Neural cell (in vitro differentiated cells): ENCODE measurements at regions not wholly inside any gene's neighbourhood (a gene's known extent, or its start where the extent isn't known, plus 50 kb on each side); places are given as distances from the start of the nearest gene placed in this dataset.

Source experiments
- H2AFZ ChIP-seq: fragments of 200-600, 300-800 bp; sonication (generic), shearing (Covaris generic); 2 replicates; pipeline ENCODE4 v1.6.0; 2014; ENCODE audit warnings: low read depth, mild to moderate bottlenecking, antibody characterized with exemption, low read length, moderate library complexity
- H3F3A ChIP-seq: fragments of 200-600 bp; shearing (Covaris generic); 2 replicates; pipeline ENCODE4 v1.6.1; 2016; ENCODE audit warnings: mild to moderate bottlenecking, moderate library complexity, mixed read lengths, antibody characterized with exemption, low read length; ENCODE audit not compliant: insufficient read depth, poor library complexity, severe bottlenecking
- H3K27ac ChIP-seq: fragments of 200-600, 300-800 bp; sonication (generic), shearing (Covaris generic); 2 replicates; pipeline ENCODE4 v1.5.1; 2014; ENCODE audit warnings: mild to moderate bottlenecking, low read length, moderate library complexity
- H3K27me3 ChIP-seq: fragments of 300-800, 200-600 bp; sonication (generic), shearing (Covaris generic); 2 replicates; pipeline ENCODE4 v1.6.0; 2014; ENCODE audit warnings: mild to moderate bottlenecking, low read depth, low read length, moderate library complexity; ENCODE audit not compliant: insufficient read depth
- H3K36me3 ChIP-seq: fragments of 300-800, 200-600 bp; sonication (generic), shearing (Covaris generic); 2 replicates; pipeline ENCODE4 v1.5.1; 2014; ENCODE audit warnings: mild to moderate bottlenecking, antibody characterized with exemption, low read length, moderate library complexity; ENCODE audit not compliant: insufficient read depth
- H3K4me2 ChIP-seq: fragments of 300-800, 200-600 bp; sonication (generic), shearing (Covaris generic); 2 replicates; pipeline ENCODE4 v1.6.0; 2014; ENCODE audit warnings: mild to moderate bottlenecking, low read length
- H3K4me3 ChIP-seq: fragments of 300-800, 200-600 bp; sonication (generic), shearing (Covaris generic); 2 replicates; pipeline ENCODE4 v1.5.1; 2014; ENCODE audit warnings: mild to moderate bottlenecking, low read length, moderate library complexity
- H3K79me2 ChIP-seq: fragments of 200-600 bp; shearing (Covaris generic); replicated peaks from 2 replicates; pipeline ENCODE4 v1.6.0; 2014; ENCODE audit warnings: mild to moderate bottlenecking, low read length, moderate library complexity; ENCODE audit not compliant: insufficient read depth
- H3K9ac ChIP-seq: fragments of 300-800, 200-600 bp; sonication (generic), shearing (Covaris generic); 2 replicates; pipeline ENCODE4 v1.6.1; 2016; ENCODE audit warnings: mild to moderate bottlenecking, low read length, mixed read lengths
- H3K9me2 ChIP-seq: fragments of 200-600 bp; shearing (Covaris generic); 2 replicates; pipeline ENCODE4 v1.6.1; 2016; ENCODE audit warnings: mild to moderate bottlenecking, low read length, mixed read lengths; ENCODE audit not compliant: insufficient read depth
- H3K9me3 ChIP-seq: fragments of 200-600, 300-800 bp; sonication (generic), shearing (Covaris generic); 2 replicates; pipeline ENCODE4 v1.6.1; 2016; ENCODE audit warnings: mild to moderate bottlenecking, mixed run types, low read length, moderate library complexity, mixed read lengths
- H4K20me1 ChIP-seq: fragments of 200-600 bp; shearing (Covaris generic); 2 replicates; pipeline ENCODE4 v1.6.1; 2016; ENCODE audit warnings: mild to moderate bottlenecking, mixed run types; ENCODE audit not compliant: insufficient read depth
- EZH2 ChIP-seq: fragments of 200-600, 300-800 bp; shearing (Covaris generic), sonication (generic); IDR thresholded peaks from 2 replicates; pipeline ENCODE4 v1.6.1; 2014; ENCODE audit warnings: antibody characterized with exemption, low read length, borderline replicate concordance, mild to moderate bottlenecking; ENCODE audit not compliant: insufficient read depth, poor library complexity, severe bottlenecking
- MXI1 ChIP-seq: fragments of 450-650 bp; conservative IDR thresholded peaks from 2 replicates; pipeline ENCODE4 v1.6.1; 2014; ENCODE audit warnings: antibody characterized with exemption, mild to moderate bottlenecking; ENCODE audit not compliant: poor library complexity, severe bottlenecking
- POLR2AphosphoS5 ChIP-seq: IDR thresholded peaks from 2 replicates; pipeline ENCODE4 v1.6.1; 2012
- RAD21 ChIP-seq: fragments of 450-650 bp; conservative IDR thresholded peaks from 2 replicates; pipeline ENCODE4 v1.6.1; 2014; ENCODE audit warnings: antibody characterized with exemption, mild to moderate bottlenecking, moderate library complexity
- SMC3 ChIP-seq: fragments of 450-650 bp; conservative IDR thresholded peaks from 2 replicates; pipeline ENCODE4 v1.6.1; 2014; ENCODE audit warnings: antibody characterized with exemption, mild to moderate bottlenecking, moderate library complexity; ENCODE audit not compliant: poor library complexity
- TF ChIP-seq, protein P1 (sequence below): fragments of 450-650 bp; IDR thresholded peaks from 2 replicates; pipeline ENCODE4 v1.5.1; 2014; ENCODE audit warnings: antibody characterized with exemption, mild to moderate bottlenecking, moderate library complexity; ENCODE audit not compliant: poor library complexity, severe bottlenecking

DNA sequence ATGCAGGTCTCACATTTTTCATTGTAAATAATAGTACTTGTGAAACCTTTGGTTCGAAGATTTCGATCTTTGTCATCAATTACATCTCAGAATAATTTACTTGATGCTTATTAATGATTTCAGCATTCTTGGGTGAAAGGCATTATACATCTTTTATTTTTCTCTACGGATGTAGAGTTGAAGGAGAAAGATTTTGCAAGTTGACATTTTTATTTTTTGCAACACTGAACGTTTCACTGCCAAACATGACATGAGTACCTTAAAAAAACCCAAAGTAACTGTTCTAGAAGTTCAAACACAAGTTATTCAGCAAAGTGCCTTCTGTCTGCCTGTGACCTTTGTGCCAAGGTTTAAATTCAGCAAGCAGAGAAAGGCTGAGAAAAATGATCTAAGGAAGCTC is 97.3 kb upstream of the SGK1 start:
- Histone ChIP-seq H3K9ac (no peak overlapping the region), H3K4me2 (no peak overlapping the region), H3K9me3 (no peaks in the 10 kb centered on the region), H2AFZ (no peak overlapping the region), H3K36me3 (no peaks in the 10 kb centered on the region), H3K27ac (no peak overlapping the region), H3F3A (no peaks in the 10 kb centered on the region), H3K4me3 (no peak overlapping the region), H3K9me2 (no peaks in the 10 kb centered on the region), H3K27me3 (no peaks in the 10 kb centered on the region), H3K79me2 (no peaks in the 10 kb centered on the region), H4K20me1 (no peaks in the 10 kb centered on the region)
- TF ChIP-seq MXI1 (no peak), SMC3 (no peak)

- no peaks in the 10 kb centered on the region for H3K9me2 ChIP-seq
- H4K20me1 ChIP-seq = no peaks in the 10 kb centered on the region
- H3K27ac ChIP-seq = no peak overlapping the region
- no peaks in the 10 kb centered on the region for H3F3A ChIP-seq
- H3K4me3 ChIP-seq = no peak overlapping the region
- H3K9ac ChIP-seq = no peak overlapping the region
- H3K27me3 ChIP-seq = no peaks in the 10 kb centered on the region
- H2AFZ ChIP-seq = no peak overlapping the region
- no peaks in the 10 kb centered on the region for H3K9me3 ChIP-seq
- no peaks in the 10 kb centered on the region for H3K36me3 ChIP-seq
- no peaks in the 10 kb centered on the region for H3K79me2 ChIP-seq
- no peak for TF ChIP-seq RAD21
- no peak overlapping the region for H3K4me2 ChIP-seq
Observed at GRCh38 chr6:134414793-134415192, 96.9 kb upstream of the SGK1 start.

DNA sequence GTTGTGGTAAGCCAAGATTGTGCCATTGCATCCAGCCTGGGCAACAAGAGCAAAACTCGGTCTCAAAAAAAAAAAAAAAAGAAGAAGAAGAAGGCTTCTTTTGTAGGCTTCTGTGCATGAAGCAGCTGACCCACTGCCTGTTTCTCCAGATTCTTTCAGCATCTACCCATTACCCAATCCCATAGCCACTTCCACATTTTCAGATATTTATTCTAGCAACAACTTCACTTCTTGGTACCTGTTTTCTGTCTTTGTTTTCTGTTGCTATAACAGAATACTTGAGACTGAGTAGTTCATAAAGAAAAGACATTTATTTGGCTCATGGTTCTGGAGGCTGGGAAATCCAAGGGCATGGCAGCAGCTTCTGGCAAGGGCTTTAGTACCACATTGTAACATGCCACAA is 95.3 kb upstream of the SGK1 start:
- Histone ChIP-seq H3K36me3 (no peaks in the 10 kb centered on the region), H3F3A (no peaks in the 10 kb centered on the region), H3K9me3 (no peaks in the 10 kb centered on the region), H3K27me3 (no peaks in the 10 kb centered on the region), H3K27ac (no peak overlapping the region), H3K9me2 (no peaks in the 10 kb centered on the region), H4K20me1 (no peaks in the 10 kb centered on the region), H2AFZ (no peak overlapping the region), H3K4me2 (no peak overlapping the region), H3K79me2 (no peaks in the 10 kb centered on the region), H3K4me3 (no peak overlapping the region), H3K9ac (no peak overlapping the region)
- TF ChIP-seq, protein P1, sequence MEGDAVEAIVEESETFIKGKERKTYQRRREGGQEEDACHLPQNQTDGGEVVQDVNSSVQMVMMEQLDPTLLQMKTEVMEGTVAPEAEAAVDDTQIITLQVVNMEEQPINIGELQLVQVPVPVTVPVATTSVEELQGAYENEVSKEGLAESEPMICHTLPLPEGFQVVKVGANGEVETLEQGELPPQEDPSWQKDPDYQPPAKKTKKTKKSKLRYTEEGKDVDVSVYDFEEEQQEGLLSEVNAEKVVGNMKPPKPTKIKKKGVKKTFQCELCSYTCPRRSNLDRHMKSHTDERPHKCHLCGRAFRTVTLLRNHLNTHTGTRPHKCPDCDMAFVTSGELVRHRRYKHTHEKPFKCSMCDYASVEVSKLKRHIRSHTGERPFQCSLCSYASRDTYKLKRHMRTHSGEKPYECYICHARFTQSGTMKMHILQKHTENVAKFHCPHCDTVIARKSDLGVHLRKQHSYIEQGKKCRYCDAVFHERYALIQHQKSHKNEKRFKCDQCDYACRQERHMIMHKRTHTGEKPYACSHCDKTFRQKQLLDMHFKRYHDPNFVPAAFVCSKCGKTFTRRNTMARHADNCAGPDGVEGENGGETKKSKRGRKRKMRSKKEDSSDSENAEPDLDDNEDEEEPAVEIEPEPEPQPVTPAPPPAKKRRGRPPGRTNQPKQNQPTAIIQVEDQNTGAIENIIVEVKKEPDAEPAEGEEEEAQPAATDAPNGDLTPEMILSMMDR = no peak
- no peak for TF ChIP-seq POLR2AphosphoS5
- no peak for TF ChIP-seq RAD21
- no peak for TF ChIP-seq EZH2

GRCh38 chr6:134410541-134410940 is 92.6 kb upstream of the SGK1 start:
- Histone ChIP-seq H3K4me3 (no peak overlapping the region), H2AFZ (no peak overlapping the region), H3F3A (no peaks in the 10 kb centered on the region), H4K20me1 (no peaks in the 10 kb centered on the region), H3K9me2 (no peaks in the 10 kb centered on the region), H3K27ac (no peak overlapping the region), H3K79me2 (no peaks in the 10 kb centered on the region), H3K9ac (no peak overlapping the region), H3K36me3 (no peaks in the 10 kb centered on the region), H3K9me3 (no peaks in the 10 kb centered on the region), H3K27me3 (no peaks in the 10 kb centered on the region), H3K4me2 (no peak overlapping the region)
- TF ChIP-seq POLR2AphosphoS5 = no peak
